GM18519 (cell line): ENCODE measurements at regions not wholly inside any gene's neighbourhood (a gene's known extent, or its start where the extent isn't known, plus 50 kb on each side); places are given as distances from the start of the nearest gene placed in this dataset.

Source experiments
- ATAC-seq: cut with Tn5 transposase; IDR thresholded peaks from one replicate; pipeline ENCODE4 v1.9.1; 2021; ENCODE audit warnings: mild to moderate bottlenecking, moderate library complexity; ENCODE audit not compliant: unreplicated experiment, low FRiP score

- ATAC-seq = no peak
These were observed 67.5 kb upstream of the LEF1 start for GRCh38 chr4:108236264-108236663.

GRCh38 chr4:108227923-108228322, 59.2 kb upstream of the LEF1 start:
- ATAC-seq = no peak

- ATAC-seq = no peak
These were observed 55.9 kb upstream of the LEF1 start for GRCh38 chr4:108224611-108225053.

- no peak for ATAC-seq
These were observed 54.6 kb upstream of the LEF1 start for GRCh38 chr4:108223313-108223712.

GRCh38 chr4:108219998-108220397, 51.3 kb upstream of the LEF1 start:
- no peak for ATAC-seq
